Neural cell (in vitro differentiated cells): ENCODE measurements at regions not wholly inside any gene's neighbourhood (a gene's known extent, or its start where the extent isn't known, plus 50 kb on each side); places are given as distances from the start of the nearest gene placed in this dataset.

Experiments used
- H2AFZ ChIP-seq: fragments of 200-600, 300-800 bp; sonication (generic), shearing (Covaris generic); 2 replicates; pipeline ENCODE4 v1.6.0; 2014; ENCODE audit warnings: low read depth, mild to moderate bottlenecking, antibody characterized with exemption, low read length, moderate library complexity
- H3F3A ChIP-seq: fragments of 200-600 bp; shearing (Covaris generic); 2 replicates; pipeline ENCODE4 v1.6.1; 2016; ENCODE audit warnings: mild to moderate bottlenecking, moderate library complexity, mixed read lengths, antibody characterized with exemption, low read length; ENCODE audit not compliant: insufficient read depth, poor library complexity, severe bottlenecking
- H3K27ac ChIP-seq: fragments of 200-600, 300-800 bp; sonication (generic), shearing (Covaris generic); 2 replicates; pipeline ENCODE4 v1.5.1; 2014; ENCODE audit warnings: mild to moderate bottlenecking, low read length, moderate library complexity
- H3K27me3 ChIP-seq: fragments of 300-800, 200-600 bp; sonication (generic), shearing (Covaris generic); 2 replicates; pipeline ENCODE4 v1.6.0; 2014; ENCODE audit warnings: mild to moderate bottlenecking, low read depth, low read length, moderate library complexity; ENCODE audit not compliant: insufficient read depth
- H3K36me3 ChIP-seq: fragments of 300-800, 200-600 bp; sonication (generic), shearing (Covaris generic); 2 replicates; pipeline ENCODE4 v1.5.1; 2014; ENCODE audit warnings: mild to moderate bottlenecking, antibody characterized with exemption, low read length, moderate library complexity; ENCODE audit not compliant: insufficient read depth
- H3K4me2 ChIP-seq: fragments of 300-800, 200-600 bp; sonication (generic), shearing (Covaris generic); 2 replicates; pipeline ENCODE4 v1.6.0; 2014; ENCODE audit warnings: mild to moderate bottlenecking, low read length
- H3K4me3 ChIP-seq: fragments of 300-800, 200-600 bp; sonication (generic), shearing (Covaris generic); 2 replicates; pipeline ENCODE4 v1.5.1; 2014; ENCODE audit warnings: mild to moderate bottlenecking, low read length, moderate library complexity
- H3K79me2 ChIP-seq: fragments of 200-600 bp; shearing (Covaris generic); replicated peaks from 2 replicates; pipeline ENCODE4 v1.6.0; 2014; ENCODE audit warnings: mild to moderate bottlenecking, low read length, moderate library complexity; ENCODE audit not compliant: insufficient read depth
- H3K9ac ChIP-seq: fragments of 300-800, 200-600 bp; sonication (generic), shearing (Covaris generic); 2 replicates; pipeline ENCODE4 v1.6.1; 2016; ENCODE audit warnings: mild to moderate bottlenecking, low read length, mixed read lengths
- H3K9me2 ChIP-seq: fragments of 200-600 bp; shearing (Covaris generic); 2 replicates; pipeline ENCODE4 v1.6.1; 2016; ENCODE audit warnings: mild to moderate bottlenecking, low read length, mixed read lengths; ENCODE audit not compliant: insufficient read depth
- H3K9me3 ChIP-seq: fragments of 200-600, 300-800 bp; sonication (generic), shearing (Covaris generic); 2 replicates; pipeline ENCODE4 v1.6.1; 2016; ENCODE audit warnings: mild to moderate bottlenecking, mixed run types, low read length, moderate library complexity, mixed read lengths
- H4K20me1 ChIP-seq: fragments of 200-600 bp; shearing (Covaris generic); 2 replicates; pipeline ENCODE4 v1.6.1; 2016; ENCODE audit warnings: mild to moderate bottlenecking, mixed run types; ENCODE audit not compliant: insufficient read depth
- CTCF ChIP-seq: fragments of 450-650 bp; IDR thresholded peaks from 2 replicates; pipeline ENCODE4 v1.5.1; 2014; ENCODE audit warnings: antibody characterized with exemption, mild to moderate bottlenecking, moderate library complexity; ENCODE audit not compliant: poor library complexity, severe bottlenecking
- EP300 ChIP-seq: fragments of 450-650 bp; conservative IDR thresholded peaks from 2 replicates; pipeline ENCODE4 v1.6.1; 2014; ENCODE audit warnings: antibody characterized with exemption, mild to moderate bottlenecking, moderate library complexity; ENCODE audit not compliant: poor library complexity, severe bottlenecking
- EZH2 ChIP-seq: fragments of 200-600, 300-800 bp; shearing (Covaris generic), sonication (generic); IDR thresholded peaks from 2 replicates; pipeline ENCODE4 v1.6.1; 2014; ENCODE audit warnings: antibody characterized with exemption, low read length, borderline replicate concordance, mild to moderate bottlenecking; ENCODE audit not compliant: insufficient read depth, poor library complexity, severe bottlenecking
- MXI1 ChIP-seq: fragments of 450-650 bp; conservative IDR thresholded peaks from 2 replicates; pipeline ENCODE4 v1.6.1; 2014; ENCODE audit warnings: antibody characterized with exemption, mild to moderate bottlenecking; ENCODE audit not compliant: poor library complexity, severe bottlenecking
- POLR2AphosphoS5 ChIP-seq: IDR thresholded peaks from 2 replicates; pipeline ENCODE4 v1.6.1; 2012
- RAD21 ChIP-seq: fragments of 450-650 bp; conservative IDR thresholded peaks from 2 replicates; pipeline ENCODE4 v1.6.1; 2014; ENCODE audit warnings: antibody characterized with exemption, mild to moderate bottlenecking, moderate library complexity
- REST ChIP-seq: IDR thresholded peaks from 2 replicates; pipeline ENCODE4 v1.6.1; 2012; ENCODE audit warnings: borderline replicate concordance
- SMC3 ChIP-seq: fragments of 450-650 bp; conservative IDR thresholded peaks from 2 replicates; pipeline ENCODE4 v1.6.1; 2014; ENCODE audit warnings: antibody characterized with exemption, mild to moderate bottlenecking, moderate library complexity; ENCODE audit not compliant: poor library complexity
- TAF1 ChIP-seq: IDR thresholded peaks from 2 replicates; pipeline ENCODE4 v1.6.1; 2012; ENCODE audit warnings: low read depth

- Histone ChIP-seq H3K9me2 (no peaks in the 10 kb centered on the region), H3K4me3 (no peak overlapping the region), H3F3A (no peaks in the 10 kb centered on the region), H3K4me2 (no peak overlapping the region), H3K9me3 (peaks cover 8% of the 10 kb centered on the region), H3K27ac (no peak overlapping the region), H3K79me2 (no peaks in the 10 kb centered on the region), H2AFZ (no peak overlapping the region), H3K27me3 (no peaks in the 10 kb centered on the region), H4K20me1 (no peaks in the 10 kb centered on the region), H3K36me3 (no peaks in the 10 kb centered on the region), H3K9ac (no peak overlapping the region)
- TF ChIP-seq REST = no peak
- TF ChIP-seq POLR2AphosphoS5 = no peak
- no peak for TF ChIP-seq EP300
- TF ChIP-seq TAF1 = no peak
- no peak for TF ChIP-seq EZH2
- no peak for TF ChIP-seq CTCF
- TF ChIP-seq MXI1 = no peak
- TF ChIP-seq SMC3 = no peak
- TF ChIP-seq RAD21 = no peak
Measured at GRCh38 chr6:85983032-85983659, 340.5 kb upstream of the SYNCRIP start.

- H4K20me1 ChIP-seq = no peaks in the 10 kb centered on the region
- H3K4me2 ChIP-seq = no peak overlapping the region
- no peaks in the 10 kb centered on the region for H3K9me3 ChIP-seq
- no peak overlapping the region for H3K4me3 ChIP-seq
- no peaks in the 10 kb centered on the region for H3K79me2 ChIP-seq
- H3F3A ChIP-seq = no peaks in the 10 kb centered on the region
- no peak overlapping the region for H3K9ac ChIP-seq
- TF ChIP-seq MXI1 (no peak), RAD21 (no peak), REST (no peak), CTCF (no peak)
- H3K9me2 ChIP-seq = no peaks in the 10 kb centered on the region
- H3K27ac ChIP-seq = no peak overlapping the region
- H3K27me3 ChIP-seq = no peaks in the 10 kb centered on the region
- H3K36me3 ChIP-seq = no peaks in the 10 kb centered on the region
- H2AFZ ChIP-seq = no peak overlapping the region
Measured at GRCh38 chr6:85977661-85978060, 335.0 kb upstream of the SYNCRIP start.
